ENCODE measurements at regions not wholly inside any gene's neighbourhood (a gene's known extent, or its start where the extent isn't known, plus 50 kb on each side); places are given as distances from the start of the nearest gene placed in this dataset.

DNA sequence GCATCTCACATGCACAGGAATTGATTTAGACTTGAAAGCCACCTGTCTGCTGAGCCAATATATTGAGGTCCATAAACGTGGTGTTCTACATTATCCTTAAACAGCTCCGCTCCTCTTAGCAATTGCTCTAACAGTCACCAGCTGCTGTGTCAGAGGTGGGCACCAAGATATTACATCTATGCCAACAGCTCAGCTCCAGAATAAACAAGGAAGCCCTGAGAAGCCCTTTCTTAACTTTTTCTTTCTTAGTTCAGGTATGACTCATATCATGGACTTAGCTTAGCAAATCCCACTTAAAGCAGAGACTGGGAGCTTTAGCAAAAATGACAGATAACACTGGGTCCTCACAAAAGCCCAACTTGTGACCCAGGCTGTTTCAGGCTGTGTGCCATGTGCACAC is 436.6 kb downstream of the IRS1 start:
- no peak for TF ChIP-seq SP1 (IDR thresholded peaks at IDR 0.05)
- TF ChIP-seq, protein P1, sequence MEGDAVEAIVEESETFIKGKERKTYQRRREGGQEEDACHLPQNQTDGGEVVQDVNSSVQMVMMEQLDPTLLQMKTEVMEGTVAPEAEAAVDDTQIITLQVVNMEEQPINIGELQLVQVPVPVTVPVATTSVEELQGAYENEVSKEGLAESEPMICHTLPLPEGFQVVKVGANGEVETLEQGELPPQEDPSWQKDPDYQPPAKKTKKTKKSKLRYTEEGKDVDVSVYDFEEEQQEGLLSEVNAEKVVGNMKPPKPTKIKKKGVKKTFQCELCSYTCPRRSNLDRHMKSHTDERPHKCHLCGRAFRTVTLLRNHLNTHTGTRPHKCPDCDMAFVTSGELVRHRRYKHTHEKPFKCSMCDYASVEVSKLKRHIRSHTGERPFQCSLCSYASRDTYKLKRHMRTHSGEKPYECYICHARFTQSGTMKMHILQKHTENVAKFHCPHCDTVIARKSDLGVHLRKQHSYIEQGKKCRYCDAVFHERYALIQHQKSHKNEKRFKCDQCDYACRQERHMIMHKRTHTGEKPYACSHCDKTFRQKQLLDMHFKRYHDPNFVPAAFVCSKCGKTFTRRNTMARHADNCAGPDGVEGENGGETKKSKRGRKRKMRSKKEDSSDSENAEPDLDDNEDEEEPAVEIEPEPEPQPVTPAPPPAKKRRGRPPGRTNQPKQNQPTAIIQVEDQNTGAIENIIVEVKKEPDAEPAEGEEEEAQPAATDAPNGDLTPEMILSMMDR (IDR thresholded peaks at IDR 0.05; ENCODE audit: low read depth, low read length, missing input control), result no peak
- TF ChIP-seq, protein P2, sequence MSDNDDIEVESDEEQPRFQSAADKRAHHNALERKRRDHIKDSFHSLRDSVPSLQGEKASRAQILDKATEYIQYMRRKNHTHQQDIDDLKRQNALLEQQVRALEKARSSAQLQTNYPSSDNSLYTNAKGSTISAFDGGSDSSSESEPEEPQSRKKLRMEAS (IDR thresholded peaks at IDR 0.05), result no peak
- no peak for TF ChIP-seq TAF1 (conservative IDR thresholded peaks at IDR 0.05)
- no peak for TF ChIP-seq NR2F2 (IDR thresholded peaks at IDR 0.05)
- no peak for TF ChIP-seq REST (IDR thresholded peaks at IDR 0.05)
- TF ChIP-seq EGR1 (IDR thresholded peaks at IDR 0.05; ENCODE audit: low read depth in 2 of 2), result no peak
- no peak for TF ChIP-seq RAD21 (IDR thresholded peaks at IDR 0.05)
- no peak for TF ChIP-seq GABPA (IDR thresholded peaks at IDR 0.05 in 1 of 2, conservative IDR thresholded peaks at IDR 0.05 in 1 of 2)
- TF ChIP-seq YY1 (IDR thresholded peaks at IDR 0.05), result no peak

All from liver (tissue), 3 donors.